ENCODE measurements at regions not wholly inside any gene's neighbourhood (a gene's known extent, or its start where the extent isn't known, plus 50 kb on each side); places are given as distances from the start of the nearest gene placed in this dataset.

GRCh38 chr5:110087829-110088228, 398.1 kb downstream of the MAN2A1 start:
- TF ChIP-seq POLR2A (IDR thresholded peaks at IDR 0.05) = no peak
- no peak for TF ChIP-seq CTCF (IDR thresholded peaks at IDR 0.05)
